ENCODE measurements at regions not wholly inside any gene's neighbourhood (a gene's known extent, or its start where the extent isn't known, plus 50 kb on each side); places are given as distances from the start of the nearest gene placed in this dataset.

DNA sequence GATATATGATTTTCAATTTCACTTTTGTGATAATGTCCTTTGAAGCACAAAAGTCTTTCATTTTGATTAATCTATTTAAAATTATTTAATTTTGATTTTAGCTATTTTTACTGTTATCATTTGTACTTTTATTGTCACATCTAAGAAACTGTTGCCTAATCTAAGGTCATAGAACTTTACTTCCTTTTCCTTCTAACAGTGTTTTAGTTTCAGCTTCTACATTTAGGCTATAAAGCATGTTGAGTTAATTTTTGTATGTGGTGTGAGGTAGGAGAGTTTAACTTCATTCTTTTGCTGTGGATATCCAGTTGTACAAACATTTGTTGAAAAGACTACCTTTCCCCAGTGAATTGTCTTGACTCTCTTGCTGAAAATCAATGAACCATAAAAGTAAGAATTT lies 204.5 kb downstream of the TM2D1 start:
- DNase-seq: no peak

DNA sequence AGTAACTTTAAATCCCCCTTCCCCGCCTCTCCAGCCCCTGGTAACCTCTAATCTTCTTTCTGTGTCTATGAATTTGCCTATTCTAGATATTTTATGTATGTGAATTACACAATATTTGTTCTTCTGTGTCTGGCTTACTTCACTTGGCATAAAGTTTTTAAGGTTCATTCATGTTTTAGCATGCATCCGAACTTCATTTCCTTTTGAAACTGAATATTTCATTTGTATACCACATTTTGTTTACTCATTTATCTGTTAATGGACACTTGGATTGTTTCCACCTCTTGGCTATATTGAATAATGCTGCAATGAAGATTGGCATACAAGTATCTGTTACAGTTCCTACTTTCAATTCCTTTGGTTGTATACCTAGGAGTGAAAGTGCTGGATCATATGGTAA lies 205.3 kb downstream of the TM2D1 start:
- no peak for DNase-seq

DNA sequence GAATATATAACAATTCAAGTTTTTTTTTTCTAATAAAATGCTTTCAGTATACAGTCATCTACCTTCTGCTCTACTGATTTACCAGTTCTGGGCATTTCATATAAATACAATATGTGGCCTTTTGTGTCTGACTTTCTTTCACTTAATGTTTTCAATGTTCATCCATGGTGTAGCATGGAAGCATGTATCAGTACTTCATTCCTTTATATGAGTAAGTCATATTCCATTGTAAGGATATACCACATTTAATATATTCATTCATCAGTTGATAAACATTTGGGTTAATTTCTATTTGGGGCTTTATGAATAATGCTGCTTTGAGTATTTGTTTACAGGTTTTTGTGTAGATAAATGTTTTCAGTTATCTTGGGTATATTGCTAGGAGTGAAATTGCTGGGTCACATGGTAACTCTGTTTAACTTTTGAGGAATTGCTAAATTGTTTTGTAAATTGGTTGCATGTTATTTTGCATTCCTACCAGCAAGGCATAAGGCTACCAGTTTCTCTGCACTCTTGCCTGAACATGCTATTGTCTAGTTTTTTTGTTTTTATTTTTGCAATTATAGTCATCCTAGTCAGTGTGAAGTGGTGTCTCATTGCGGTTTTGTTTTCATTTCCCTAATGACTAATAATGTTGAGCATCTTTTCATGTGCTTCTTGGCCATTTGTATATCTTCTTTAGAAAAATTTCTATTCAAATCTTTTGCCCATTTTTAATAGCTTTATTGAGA lies 206.1 kb downstream of the TM2D1 start:
- no peak for DNase-seq

DNA sequence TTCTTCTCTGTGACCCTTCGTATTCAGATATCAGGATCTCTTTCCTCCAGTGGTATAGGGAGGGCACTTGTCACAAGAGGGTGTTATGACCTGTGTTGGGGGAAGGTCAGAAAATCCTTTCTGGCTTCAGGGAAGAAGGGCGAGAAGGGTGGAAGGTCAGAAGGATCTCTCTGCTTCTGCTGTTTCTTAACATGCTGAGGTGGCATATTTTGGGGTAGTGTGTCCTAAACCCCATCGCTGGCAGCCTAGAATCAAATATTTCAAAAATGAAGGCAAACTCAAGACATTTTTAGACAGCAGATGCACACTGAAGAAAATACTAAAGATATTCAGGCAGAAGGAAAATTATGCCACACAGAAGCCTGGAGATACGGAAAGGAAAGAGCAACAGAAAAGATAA lies 207.6 kb downstream of the TM2D1 start:
- no peak for DNase-seq

DNA sequence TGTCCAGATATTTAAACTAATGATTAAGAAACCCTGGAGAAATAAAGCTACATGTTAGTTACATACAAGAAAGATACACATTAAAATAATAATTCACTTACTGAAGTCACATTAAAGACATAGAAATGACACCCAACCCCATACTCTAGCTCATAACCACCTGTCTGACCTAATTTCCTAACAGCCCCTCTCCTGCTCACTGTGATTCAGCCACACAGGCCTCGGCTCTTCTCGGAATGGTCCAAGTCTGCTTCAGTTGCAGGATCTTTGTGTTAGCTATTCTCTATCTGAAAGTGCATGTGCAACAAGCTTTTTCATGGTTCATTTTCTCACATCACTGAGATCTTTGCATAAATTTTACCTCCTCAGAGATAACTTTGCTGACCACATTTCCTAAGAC lies 209.8 kb downstream of the TM2D1 start:
- DNase-seq: no peak
